Neural progenitor cell (in vitro differentiated cells): ENCODE measurements at regions not wholly inside any gene's neighbourhood (a gene's known extent, or its start where the extent isn't known, plus 50 kb on each side); places are given as distances from the start of the nearest gene placed in this dataset.
A peak's percentile ranks its signal among the peaks of the same experiment; 100 is the strongest.

ENCODE experiments used
- DNase-seq: peaks from one replicate; pipeline ENCODE4 v3.0.0-alpha.2; 2016; ENCODE audit warnings: low spot score
- H2AFZ ChIP-seq: fragments of 200-600 bp; sonication (generic); replicated peaks from 2 replicates; pipeline ENCODE4 v1.6.1; 2016; ENCODE audit warnings: antibody characterized with exemption
- H3F3A ChIP-seq: fragments of 200-600 bp; sonication (generic); 2 replicates; pipeline ENCODE4 v1.6.1; 2016; ENCODE audit warnings: antibody characterized with exemption, low read depth
- H3K27ac ChIP-seq: fragments of 200-600 bp; sonication (generic); 2 replicates; pipeline ENCODE4 v1.5.1; 2016; ENCODE audit warnings: mild to moderate bottlenecking
- H3K27me3 ChIP-seq: fragments of 200-600 bp; sonication (generic); 2 replicates; pipeline ENCODE4 v1.6.1; 2016; ENCODE audit warnings: mild to moderate bottlenecking, moderate library complexity
- H3K36me3 ChIP-seq: fragments of 200-600 bp; sonication (generic); 2 replicates; pipeline ENCODE4 v1.5.1; 2016
- H3K4me1 ChIP-seq: fragments of 200-600 bp; sonication (generic); 2 replicates; pipeline ENCODE4 v1.6.1; 2016; ENCODE audit warnings: mixed run types
- H3K4me2 ChIP-seq: fragments of 200-600 bp; sonication (generic); 2 replicates; pipeline ENCODE4 v1.6.1; 2016
- H3K4me3 ChIP-seq: fragments of 200-600 bp; sonication (generic); 2 replicates; pipeline ENCODE4 v1.5.1; 2016
- H3K79me2 ChIP-seq: fragments of 200-600 bp; sonication (generic); 2 replicates; pipeline ENCODE4 v1.6.1; 2016; ENCODE audit warnings: low read depth
- H3K9ac ChIP-seq: fragments of 200-600 bp; sonication (generic); 2 replicates; pipeline ENCODE4 v1.6.1; 2016
- H3K9me3 ChIP-seq: fragments of 200-600 bp; sonication (generic); 2 replicates; pipeline ENCODE4 v1.5.1; 2016; ENCODE audit warnings: low read depth
- H4K20me1 ChIP-seq: fragments of 200-600 bp; sonication (generic); 2 replicates; pipeline ENCODE4 v1.6.1; 2016; ENCODE audit warnings: low read depth
- H3K27ac Mint-ChIP-seq: 3 replicates; pipeline ENCODE4 v1.8.0; 2021; ENCODE audit warnings: mixed read lengths
- H3K27me3 Mint-ChIP-seq: 2 replicates; pipeline ENCODE4 v1.8.0; 2022; ENCODE audit warnings: low read depth, mild to moderate bottlenecking, inconsistent platforms, moderate library complexity, mixed read lengths; ENCODE audit not compliant: insufficient read depth
- H3K36me3 Mint-ChIP-seq: 3 replicates; pipeline ENCODE4 v1.8.0; 2021; ENCODE audit warnings: mixed read lengths
- H3K4me1 Mint-ChIP-seq: 3 replicates; pipeline ENCODE4 v1.8.0; 2021; ENCODE audit warnings: mixed read lengths
- H3K4me3 Mint-ChIP-seq: 3 replicates; pipeline ENCODE4 v1.8.0; 2021; ENCODE audit warnings: mild to moderate bottlenecking, moderate library complexity, mixed read lengths
- H3K9me3 Mint-ChIP-seq: 3 replicates; pipeline ENCODE4 v1.8.0; 2020; ENCODE audit warnings: mixed read lengths
- EZH2 ChIP-seq: fragments of 200-600 bp; sonication (generic); IDR thresholded peaks from 2 replicates; pipeline ENCODE4 v1.6.1; 2017; ENCODE audit warnings: antibody characterized with exemption, mild to moderate bottlenecking, moderate library complexity
- EZH2phosphoT487 ChIP-seq: fragments of 200-600 bp; sonication (generic); IDR thresholded peaks from 2 replicates; pipeline ENCODE4 v1.6.1; 2017; ENCODE audit warnings: antibody characterized with exemption
- TF ChIP-seq, protein P1 (sequence below): fragments of 200-600 bp; sonication (generic); IDR thresholded peaks from 2 replicates; pipeline ENCODE4 v1.5.1; 2017; ENCODE audit warnings: antibody characterized with exemption, mild to moderate bottlenecking

DNA sequence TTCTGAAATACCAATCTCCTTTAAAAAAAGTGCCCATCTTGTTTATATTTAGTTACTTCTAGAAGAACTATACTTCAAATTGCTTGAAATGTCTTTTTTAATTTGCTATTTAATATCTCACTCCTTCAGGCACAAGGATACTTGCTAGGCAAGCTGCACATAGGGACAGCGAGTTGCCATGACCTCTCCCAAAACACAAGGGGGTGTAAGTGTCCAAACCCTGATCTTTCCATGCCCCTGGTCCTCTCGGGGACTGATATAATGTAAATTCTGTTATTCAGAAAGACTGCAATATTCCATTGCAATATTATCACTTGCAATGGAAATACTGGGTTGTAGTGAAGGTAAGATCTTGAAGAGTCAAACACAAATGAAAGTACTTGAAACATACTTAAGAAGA is 480.4 kb downstream of the CETN3 start:
- Histone ChIP-seq H3K4me1 (peaks cover 11% of the 10 kb centered on the region), H3F3A (no peaks in the 10 kb centered on the region), H4K20me1 (no peaks in the 10 kb centered on the region), H3K27me3 (no peaks in the 10 kb centered on the region), H3K79me2 (no peaks in the 10 kb centered on the region), H3K9me3 (no peaks in the 10 kb centered on the region), H3K4me2 (no peak overlapping the region), H3K4me3 (no peak overlapping the region), H3K27ac (no peak overlapping the region), H2AFZ (no peak overlapping the region), H3K9ac (no peak overlapping the region), H3K36me3 (no peaks in the 10 kb centered on the region)
- no peaks in the 10 kb centered on the region for H3K36me3 Mint-ChIP-seq
- TF ChIP-seq EZH2phosphoT487, result no peak
- TF ChIP-seq, protein P1, sequence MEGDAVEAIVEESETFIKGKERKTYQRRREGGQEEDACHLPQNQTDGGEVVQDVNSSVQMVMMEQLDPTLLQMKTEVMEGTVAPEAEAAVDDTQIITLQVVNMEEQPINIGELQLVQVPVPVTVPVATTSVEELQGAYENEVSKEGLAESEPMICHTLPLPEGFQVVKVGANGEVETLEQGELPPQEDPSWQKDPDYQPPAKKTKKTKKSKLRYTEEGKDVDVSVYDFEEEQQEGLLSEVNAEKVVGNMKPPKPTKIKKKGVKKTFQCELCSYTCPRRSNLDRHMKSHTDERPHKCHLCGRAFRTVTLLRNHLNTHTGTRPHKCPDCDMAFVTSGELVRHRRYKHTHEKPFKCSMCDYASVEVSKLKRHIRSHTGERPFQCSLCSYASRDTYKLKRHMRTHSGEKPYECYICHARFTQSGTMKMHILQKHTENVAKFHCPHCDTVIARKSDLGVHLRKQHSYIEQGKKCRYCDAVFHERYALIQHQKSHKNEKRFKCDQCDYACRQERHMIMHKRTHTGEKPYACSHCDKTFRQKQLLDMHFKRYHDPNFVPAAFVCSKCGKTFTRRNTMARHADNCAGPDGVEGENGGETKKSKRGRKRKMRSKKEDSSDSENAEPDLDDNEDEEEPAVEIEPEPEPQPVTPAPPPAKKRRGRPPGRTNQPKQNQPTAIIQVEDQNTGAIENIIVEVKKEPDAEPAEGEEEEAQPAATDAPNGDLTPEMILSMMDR, result peak; percentile 28
- H3K4me3 Mint-ChIP-seq, result no peak overlapping the region
- H3K27ac Mint-ChIP-seq, result peak overlapping the region; percentile 15
- H3K27me3 Mint-ChIP-seq, result no peaks in the 10 kb centered on the region
- H3K4me1 Mint-ChIP-seq, result peaks cover 30% of the 10 kb centered on the region
- peaks cover 8% of the 10 kb centered on the region for H3K9me3 Mint-ChIP-seq
- no peak for DNase-seq

DNA sequence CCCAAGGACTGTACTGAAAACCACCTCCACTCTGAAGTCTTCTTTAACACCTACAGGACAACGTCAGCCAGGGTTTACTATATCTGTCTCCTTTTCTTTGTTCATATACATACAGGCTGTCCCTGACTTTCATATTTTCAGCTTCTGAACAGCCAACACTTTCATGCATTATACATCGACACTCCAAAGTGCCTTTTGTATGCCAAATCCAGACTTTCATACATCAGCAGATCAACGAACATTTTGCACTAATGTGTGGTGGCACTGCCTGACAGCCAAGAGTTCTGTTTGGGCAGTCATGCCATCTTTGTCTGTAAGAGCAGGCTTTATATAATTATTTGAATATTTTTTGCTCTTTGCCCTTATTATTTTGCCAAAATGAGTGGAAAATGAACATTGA is 487.4 kb downstream of the CETN3 start:
- H3K9me3 Mint-ChIP-seq, result peaks cover 8% of the 10 kb centered on the region
- no peak overlapping the region for H2AFZ ChIP-seq
- no peak overlapping the region for H3K4me3 Mint-ChIP-seq
- no peaks in the 10 kb centered on the region for H3K4me1 ChIP-seq
- no peaks in the 10 kb centered on the region for H3K36me3 Mint-ChIP-seq
- TF ChIP-seq EZH2phosphoT487 (no peak), EZH2 (no peak)
- TF ChIP-seq, protein P1, result no peak
- no peak overlapping the region for H3K27ac ChIP-seq
- H3K4me3 ChIP-seq, result no peak overlapping the region
- H3K4me2 ChIP-seq, result no peak overlapping the region
- no peaks in the 10 kb centered on the region for H3F3A ChIP-seq
- no peaks in the 10 kb centered on the region for H3K4me1 Mint-ChIP-seq
- DNase-seq, result no peak
- no peaks in the 10 kb centered on the region for H3K36me3 ChIP-seq
- no peaks in the 10 kb centered on the region for H3K9me3 ChIP-seq
- H3K9ac ChIP-seq, result no peak overlapping the region
- peaks cover 2% of the 10 kb centered on the region for H3K27me3 Mint-ChIP-seq
- no peak overlapping the region for H3K27ac Mint-ChIP-seq
- H3K27me3 ChIP-seq, result no peaks in the 10 kb centered on the region
- no peaks in the 10 kb centered on the region for H3K79me2 ChIP-seq
- no peaks in the 10 kb centered on the region for H4K20me1 ChIP-seq

DNA sequence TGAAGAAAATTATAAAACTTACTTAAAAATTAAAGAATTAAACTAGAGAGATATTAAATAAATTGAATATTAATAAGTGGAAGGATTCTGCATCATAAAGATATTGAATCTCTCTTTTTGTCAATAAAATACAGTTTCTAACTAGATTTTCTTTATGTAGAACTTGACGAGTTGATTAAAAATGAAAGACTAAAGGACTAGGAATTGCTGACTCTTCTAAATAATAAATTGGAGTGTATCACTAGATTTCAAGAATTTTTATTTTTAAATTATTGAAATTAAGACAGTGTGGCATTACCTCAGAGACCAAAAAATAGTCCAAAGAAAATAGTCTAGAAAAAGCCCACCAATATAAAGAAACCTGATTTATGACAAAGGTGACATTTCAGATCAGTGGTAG is 492.4 kb downstream of the CETN3 start:
- Histone ChIP-seq H3K9me3 (no peaks in the 10 kb centered on the region), H2AFZ (no peak overlapping the region), H3K4me2 (no peak overlapping the region), H3K79me2 (no peaks in the 10 kb centered on the region), H3K4me1 (no peaks in the 10 kb centered on the region), H3K36me3 (no peaks in the 10 kb centered on the region), H3K4me3 (no peak overlapping the region), H4K20me1 (no peaks in the 10 kb centered on the region), H3K27ac (no peak overlapping the region), H3F3A (no peaks in the 10 kb centered on the region), H3K27me3 (no peaks in the 10 kb centered on the region), H3K9ac (no peak overlapping the region)
- H3K36me3 Mint-ChIP-seq, result no peaks in the 10 kb centered on the region
- H3K4me1 Mint-ChIP-seq, result no peaks in the 10 kb centered on the region
- H3K27ac Mint-ChIP-seq, result no peak overlapping the region
- DNase-seq, result no peak
- peaks cover 4% of the 10 kb centered on the region for H3K9me3 Mint-ChIP-seq
- H3K4me3 Mint-ChIP-seq, result no peak overlapping the region
- TF ChIP-seq, protein P1, result no peak
- no peak for TF ChIP-seq EZH2
- H3K27me3 Mint-ChIP-seq, result peaks cover 2% of the 10 kb centered on the region

DNA sequence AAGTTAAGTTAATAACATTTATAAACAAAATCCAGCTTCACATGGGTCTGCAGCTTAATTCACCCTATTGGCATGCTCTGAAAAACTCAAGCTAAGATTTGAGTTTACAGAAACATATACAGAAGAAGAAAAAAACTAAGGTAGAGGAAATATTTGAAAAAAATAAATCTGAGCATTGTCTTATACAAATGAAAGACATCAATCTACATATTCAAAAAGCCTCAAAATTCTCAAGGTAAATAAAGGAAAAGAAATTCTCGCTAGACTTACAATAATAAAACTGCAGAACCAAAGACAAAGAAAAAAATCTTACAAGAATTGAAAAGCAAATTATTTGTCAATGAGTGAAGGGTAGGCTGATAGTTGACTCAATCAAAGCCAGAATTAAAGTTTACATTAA is 493.4 kb downstream of the CETN3 start:
- Histone ChIP-seq H3F3A (no peaks in the 10 kb centered on the region), H3K4me1 (no peaks in the 10 kb centered on the region), H3K27ac (no peak overlapping the region), H3K79me2 (no peaks in the 10 kb centered on the region), H3K27me3 (no peaks in the 10 kb centered on the region), H4K20me1 (no peaks in the 10 kb centered on the region), H3K36me3 (no peaks in the 10 kb centered on the region), H3K4me3 (no peak overlapping the region), H3K9me3 (no peaks in the 10 kb centered on the region), H3K4me2 (no peak overlapping the region), H2AFZ (no peak overlapping the region), H3K9ac (no peak overlapping the region)
- DNase-seq, result no peak
- Mint-ChIP-seq H3K9me3 (peaks cover 4% of the 10 kb centered on the region), H3K27ac (no peak overlapping the region), H3K4me3 (no peak overlapping the region), H3K4me1 (no peaks in the 10 kb centered on the region), H3K27me3 (peaks cover 2% of the 10 kb centered on the region), H3K36me3 (no peaks in the 10 kb centered on the region)
- TF ChIP-seq, protein P1, result no peak
- TF ChIP-seq EZH2, result no peak
- TF ChIP-seq EZH2phosphoT487, result no peak
